ENCODE measurements at regions not wholly inside any gene's neighbourhood (a gene's known extent, or its start where the extent isn't known, plus 50 kb on each side); places are given as distances from the start of the nearest gene placed in this dataset.

DNA sequence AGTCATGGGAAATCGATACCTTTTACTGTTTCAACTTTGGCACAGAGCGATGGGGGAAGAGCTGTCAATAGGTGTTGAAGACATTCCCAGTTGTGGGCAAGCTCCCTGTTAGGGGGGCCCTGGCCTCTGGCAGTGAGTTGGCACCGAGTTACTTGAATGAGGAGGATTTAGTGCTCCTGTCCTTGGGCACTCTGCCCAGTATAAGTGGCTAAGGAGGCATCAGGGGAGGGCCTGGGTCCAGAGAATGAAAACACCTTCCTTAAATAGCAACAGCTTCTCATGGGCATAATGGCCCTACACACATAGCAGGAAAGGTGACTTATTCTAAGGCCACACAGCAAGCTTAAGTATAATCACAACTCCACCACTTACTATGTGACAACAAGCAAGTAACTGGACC, 664.4 kb downstream of the PTPRU start:
- no peak for TF ChIP-seq REST (IDR thresholded peaks at IDR 0.05; ENCODE audit: insufficient read depth in 1 of 2, low read depth in 2 of 2, low read length in 2 of 2)
- no peak for TF ChIP-seq FOXP2 (optimal IDR thresholded peaks at IDR 0.05; ENCODE audit: borderline replicate concordance, extremely low read depth, extremely low read length, insufficient read depth)
- TF ChIP-seq POLR2AphosphoS5 (IDR thresholded peaks at IDR 0.05; ENCODE audit: low read depth, low read length), result no peak
- no peak for TF ChIP-seq SIN3A (IDR thresholded peaks at IDR 0.05; ENCODE audit: borderline replicate concordance, insufficient read depth, low read length)
- TF ChIP-seq TAF1 (IDR thresholded peaks at IDR 0.05; ENCODE audit: borderline replicate concordance, insufficient read depth, low read length), result no peak

DNA sequence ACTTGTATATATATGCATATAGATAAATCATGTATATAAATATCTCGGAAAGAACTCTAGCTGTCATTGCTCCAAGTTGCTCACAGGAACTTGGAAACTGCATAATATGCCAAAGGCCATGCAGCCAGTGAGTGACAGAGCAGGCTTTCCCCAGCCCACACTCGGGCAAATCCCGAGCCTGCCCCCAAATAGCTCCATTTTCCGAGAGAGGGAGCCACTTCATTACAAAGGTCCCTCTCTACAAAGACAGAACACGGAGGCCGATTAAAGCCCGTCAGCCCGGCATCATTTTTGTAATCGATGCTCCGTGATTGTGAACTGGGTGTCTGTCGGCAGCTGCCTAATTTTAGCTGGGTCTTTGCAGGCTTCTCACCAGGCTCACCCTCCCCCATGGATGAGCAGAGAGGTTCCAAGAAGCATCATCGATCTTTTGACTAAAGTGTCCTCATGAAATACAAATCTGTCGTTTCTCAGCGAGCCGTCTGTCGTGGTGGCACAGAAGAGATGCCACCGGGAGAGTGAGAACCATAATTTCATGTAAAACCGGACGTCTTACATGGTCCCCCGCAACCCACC, 663.9 kb downstream of the PTPRU start:
- no peak for TF ChIP-seq SIN3A (IDR thresholded peaks at IDR 0.05; ENCODE audit: borderline replicate concordance, insufficient read depth, low read length)
- no peak for TF ChIP-seq TAF1 (IDR thresholded peaks at IDR 0.05; ENCODE audit: borderline replicate concordance, insufficient read depth, low read length)
- TF ChIP-seq REST (IDR thresholded peaks at IDR 0.05; ENCODE audit: insufficient read depth in 1 of 2, low read depth in 2 of 2, low read length in 2 of 2), result no peak
- TF ChIP-seq POLR2AphosphoS5 (IDR thresholded peaks at IDR 0.05; ENCODE audit: low read depth, low read length), result no peak
- TF ChIP-seq FOXP2 (optimal IDR thresholded peaks at IDR 0.05; ENCODE audit: borderline replicate concordance, extremely low read depth, extremely low read length, insufficient read depth), result no peak

- no peak for TF ChIP-seq TAF1 (IDR thresholded peaks at IDR 0.05; ENCODE audit: borderline replicate concordance, insufficient read depth, low read length)
- TF ChIP-seq SIN3A (IDR thresholded peaks at IDR 0.05; ENCODE audit: borderline replicate concordance, insufficient read depth, low read length), result no peak
- no peak for TF ChIP-seq FOXP2 (optimal IDR thresholded peaks at IDR 0.05; ENCODE audit: borderline replicate concordance, extremely low read depth, extremely low read length, insufficient read depth)
- no peak for TF ChIP-seq REST (IDR thresholded peaks at IDR 0.05; ENCODE audit: insufficient read depth in 1 of 2, low read depth in 2 of 2, low read length in 2 of 2)
These were observed 660.7 kb downstream of the PTPRU start for GRCh38 chr1:29896791-29897714.

DNA sequence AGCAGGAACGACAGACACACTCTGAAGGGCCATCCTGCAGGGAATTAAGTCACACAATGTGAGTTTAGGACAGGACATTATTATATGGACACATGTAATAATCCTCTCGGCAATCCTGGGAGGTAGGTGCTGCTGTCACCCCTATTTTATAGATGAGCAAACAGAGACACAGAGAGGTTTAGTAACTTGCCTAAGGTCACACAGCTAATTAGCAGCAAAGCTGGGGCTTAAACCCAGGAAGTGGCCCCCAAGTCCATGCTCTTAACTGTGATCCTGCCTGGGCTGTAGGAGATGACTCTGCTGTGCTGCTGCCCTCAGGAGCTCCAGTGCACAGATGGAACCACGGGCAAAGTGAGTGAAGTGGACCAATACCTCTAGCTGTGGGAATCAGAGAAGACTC, 660.0 kb downstream of the PTPRU start:
- TF ChIP-seq REST (IDR thresholded peaks at IDR 0.05; ENCODE audit: insufficient read depth in 1 of 2, low read depth in 2 of 2, low read length in 2 of 2) (no peak), FOXP2 (optimal IDR thresholded peaks at IDR 0.05; ENCODE audit: borderline replicate concordance, extremely low read depth, extremely low read length, insufficient read depth) (no peak)

Measured in PFSK-1 (cell line).